Upper lobe of left lung (tissue), 4 donors: ENCODE measurements at regions not wholly inside any gene's neighbourhood (a gene's known extent, or its start where the extent isn't known, plus 50 kb on each side); places are given as distances from the start of the nearest gene placed in this dataset.

Experiments
- EP300 ChIP-seq, 4 donors: sonication (generic); formaldehyde crosslinking; IDR thresholded peaks; one replicate each; pipeline ENCODE4 v1.5.1; 2017; ENCODE audit warnings: antibody characterized with exemption in 4 of 4, control low read depth in 2 of 4
- POLR2A ChIP-seq, 4 donors: fragments of 450-650 bp; IDR thresholded peaks; one replicate each; pipeline ENCODE4 v1.5.1; 2016 to 2017; ENCODE audit warnings: antibody characterized with exemption in 4 of 4, mild to moderate bottlenecking in 2 of 4
- POLR2AphosphoS5 ChIP-seq, 2 donors: sonication (generic); formaldehyde crosslinking; IDR thresholded peaks; one replicate each; pipeline ENCODE4 v1.5.1; 2017; ENCODE audit warnings: antibody characterized with exemption in 2 of 2
- TF ChIP-seq, protein P1 (sequence below), 6 experiments: fragments of 450-650 bp in 4 of 6; fragments of 200-600 bp in 2 of 6; sonication (generic) in 2 of 6; IDR thresholded peaks; one replicate each; pipeline ENCODE4 v1.5.1; 2016 to 2019; ENCODE audit warnings: antibody characterized with exemption in 6 of 6

DNA sequence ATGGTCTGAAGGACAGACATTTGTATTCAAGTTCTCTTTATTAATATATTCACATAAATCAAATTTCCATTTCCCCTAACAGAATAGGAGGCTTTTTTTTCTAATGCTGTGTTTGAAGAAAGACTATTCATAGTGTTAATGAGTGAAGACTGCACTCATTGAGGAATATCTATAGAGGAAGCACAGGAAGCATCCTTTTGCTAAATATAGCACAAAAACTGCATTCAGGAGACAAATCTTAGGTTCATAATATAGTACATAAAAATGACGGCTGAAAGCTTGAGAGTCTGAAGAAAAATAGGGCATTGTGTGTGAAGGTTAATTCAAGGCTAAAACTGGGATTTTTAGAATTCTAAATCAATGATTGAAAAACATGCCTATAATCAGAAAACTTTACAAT lies 50.4 kb upstream of the ANKRD50 start:
- TF ChIP-seq, protein P1, sequence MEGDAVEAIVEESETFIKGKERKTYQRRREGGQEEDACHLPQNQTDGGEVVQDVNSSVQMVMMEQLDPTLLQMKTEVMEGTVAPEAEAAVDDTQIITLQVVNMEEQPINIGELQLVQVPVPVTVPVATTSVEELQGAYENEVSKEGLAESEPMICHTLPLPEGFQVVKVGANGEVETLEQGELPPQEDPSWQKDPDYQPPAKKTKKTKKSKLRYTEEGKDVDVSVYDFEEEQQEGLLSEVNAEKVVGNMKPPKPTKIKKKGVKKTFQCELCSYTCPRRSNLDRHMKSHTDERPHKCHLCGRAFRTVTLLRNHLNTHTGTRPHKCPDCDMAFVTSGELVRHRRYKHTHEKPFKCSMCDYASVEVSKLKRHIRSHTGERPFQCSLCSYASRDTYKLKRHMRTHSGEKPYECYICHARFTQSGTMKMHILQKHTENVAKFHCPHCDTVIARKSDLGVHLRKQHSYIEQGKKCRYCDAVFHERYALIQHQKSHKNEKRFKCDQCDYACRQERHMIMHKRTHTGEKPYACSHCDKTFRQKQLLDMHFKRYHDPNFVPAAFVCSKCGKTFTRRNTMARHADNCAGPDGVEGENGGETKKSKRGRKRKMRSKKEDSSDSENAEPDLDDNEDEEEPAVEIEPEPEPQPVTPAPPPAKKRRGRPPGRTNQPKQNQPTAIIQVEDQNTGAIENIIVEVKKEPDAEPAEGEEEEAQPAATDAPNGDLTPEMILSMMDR (IDR thresholded peaks at IDR 0.05), result no peak
- TF ChIP-seq EP300 (IDR thresholded peaks at IDR 0.05) (no peak), POLR2A (IDR thresholded peaks at IDR 0.05) (no peak), POLR2AphosphoS5 (IDR thresholded peaks at IDR 0.05) (no peak)
